ENCODE measurements at regions not wholly inside any gene's neighbourhood (a gene's known extent, or its start where the extent isn't known, plus 50 kb on each side); places are given as distances from the start of the nearest gene placed in this dataset.

GRCh38 chr2:38223256-38223655 lies 147.3 kb upstream of the CYP1B1 start:
- Histone ChIP-seq H3K4me3 (no peak overlapping the region), H3K27ac (no peak overlapping the region), H3K36me3 (ENCODE audit: insufficient read depth in 1 of 2, low read depth in 1 of 2) (no peaks in the 10 kb centered on the region), H3K27me3 (ENCODE audit: insufficient read depth in 3 of 3, low read length in 2 of 3) (peaks cover 0 to 4% (median 0%) of the 10 kb centered on the region in 3 donors), H3K4me1 (no peaks in the 10 kb centered on the region), H3K9me3 (peaks cover 6% of the 10 kb centered on the region)
- intact Hi-C loops (cut with DNase I), result no loop called here
- WGBS, 3 donors, result 76 to 80% (median 79%) methylated on average over 4 of the region's 4 CpGs
- ATAC-seq, result no peak
- no peak for DNase-seq
- TF ChIP-seq, protein P1, sequence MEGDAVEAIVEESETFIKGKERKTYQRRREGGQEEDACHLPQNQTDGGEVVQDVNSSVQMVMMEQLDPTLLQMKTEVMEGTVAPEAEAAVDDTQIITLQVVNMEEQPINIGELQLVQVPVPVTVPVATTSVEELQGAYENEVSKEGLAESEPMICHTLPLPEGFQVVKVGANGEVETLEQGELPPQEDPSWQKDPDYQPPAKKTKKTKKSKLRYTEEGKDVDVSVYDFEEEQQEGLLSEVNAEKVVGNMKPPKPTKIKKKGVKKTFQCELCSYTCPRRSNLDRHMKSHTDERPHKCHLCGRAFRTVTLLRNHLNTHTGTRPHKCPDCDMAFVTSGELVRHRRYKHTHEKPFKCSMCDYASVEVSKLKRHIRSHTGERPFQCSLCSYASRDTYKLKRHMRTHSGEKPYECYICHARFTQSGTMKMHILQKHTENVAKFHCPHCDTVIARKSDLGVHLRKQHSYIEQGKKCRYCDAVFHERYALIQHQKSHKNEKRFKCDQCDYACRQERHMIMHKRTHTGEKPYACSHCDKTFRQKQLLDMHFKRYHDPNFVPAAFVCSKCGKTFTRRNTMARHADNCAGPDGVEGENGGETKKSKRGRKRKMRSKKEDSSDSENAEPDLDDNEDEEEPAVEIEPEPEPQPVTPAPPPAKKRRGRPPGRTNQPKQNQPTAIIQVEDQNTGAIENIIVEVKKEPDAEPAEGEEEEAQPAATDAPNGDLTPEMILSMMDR (IDR thresholded peaks at IDR 0.05), result no peak

DNA sequence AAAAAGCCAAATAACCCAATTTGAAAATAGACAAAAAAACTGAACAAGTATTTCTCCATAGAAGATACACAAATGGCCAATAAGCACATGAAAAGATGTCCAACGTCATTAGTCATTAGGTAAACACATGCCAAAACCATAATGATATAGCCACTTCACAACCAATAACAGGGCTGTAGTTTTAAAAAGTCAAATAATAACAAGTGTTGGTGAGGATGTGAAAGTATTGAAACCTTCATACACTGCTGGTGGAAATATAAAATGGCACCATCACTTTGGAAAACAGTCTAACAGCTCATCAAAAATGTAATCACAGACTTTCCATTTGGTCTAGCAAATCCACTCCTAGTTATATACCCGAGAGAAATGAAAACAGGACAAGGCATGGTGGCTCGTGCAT lies 144.2 kb upstream of the CYP1B1 start:
- Histone ChIP-seq H3K4me1 (no peaks in the 10 kb centered on the region), H3K27me3 (ENCODE audit: insufficient read depth in 3 of 3, low read length in 2 of 3) (no peaks in the 10 kb centered on the region), H3K4me3 (no peak overlapping the region), H3K27ac (no peak overlapping the region), H3K9me3 (peaks cover 6% of the 10 kb centered on the region), H3K36me3 (ENCODE audit: insufficient read depth in 1 of 2, low read depth in 1 of 2) (no peaks in the 10 kb centered on the region)
- TF ChIP-seq, protein P1 (IDR thresholded peaks at IDR 0.05), result no peak
- no peak for DNase-seq
- ATAC-seq, result no peak
- intact Hi-C loops (cut with DNase I), result no loop called here
- WGBS, 3 donors, result 62 to 77% (median 70%) methylated on average over 3 of the region's 3 CpGs

- Histone ChIP-seq H3K4me1 (no peaks in the 10 kb centered on the region), H3K4me3 (no peak overlapping the region), H3K36me3 (ENCODE audit: insufficient read depth in 1 of 2, low read depth in 1 of 2) (no peaks in the 10 kb centered on the region), H3K9me3 (peaks cover 6% of the 10 kb centered on the region), H3K27ac (no peak overlapping the region), H3K27me3 (ENCODE audit: insufficient read depth in 3 of 3, low read length in 2 of 3) (no peaks in the 10 kb centered on the region)
- 75 to 81% (median 76%) methylated on average over 5 of the region's 5 CpGs for WGBS, 3 donors
- TF ChIP-seq, protein P1 (IDR thresholded peaks at IDR 0.05), result no peak
- no peak for DNase-seq
- no peak for ATAC-seq
- intact Hi-C loops (cut with DNase I), result no loop called here
Measured at GRCh38 chr2:38218995-38219394, 143.0 kb upstream of the CYP1B1 start.

DNA sequence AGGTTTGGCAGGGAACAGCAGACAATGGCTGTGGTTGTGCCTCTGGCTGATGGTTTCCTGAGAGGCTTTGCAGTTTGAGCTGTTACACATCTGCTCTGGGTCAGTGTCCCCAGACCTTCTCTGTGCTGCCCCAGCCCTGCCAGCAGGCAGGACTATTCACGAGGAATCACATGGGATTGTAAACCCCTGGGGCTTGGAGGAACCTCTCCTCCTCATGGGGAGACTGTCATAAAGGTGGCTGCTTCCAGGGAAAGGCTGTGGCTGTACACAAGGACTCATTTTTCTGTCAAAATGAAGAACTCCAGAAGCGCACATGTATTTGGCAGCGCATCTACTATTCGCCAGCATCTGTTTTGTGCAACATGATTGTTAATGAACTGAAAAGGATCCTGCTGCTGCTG lies 142.6 kb upstream of the CYP1B1 start:
- Histone ChIP-seq H3K4me3 (no peak overlapping the region), H3K27ac (no peak overlapping the region), H3K27me3 (ENCODE audit: insufficient read depth in 3 of 3, low read length in 2 of 3) (no peaks in the 10 kb centered on the region), H3K9me3 (peaks cover 6% of the 10 kb centered on the region), H3K4me1 (no peaks in the 10 kb centered on the region), H3K36me3 (ENCODE audit: insufficient read depth in 1 of 2, low read depth in 1 of 2) (no peaks in the 10 kb centered on the region)
- TF ChIP-seq, protein P1 (IDR thresholded peaks at IDR 0.05), result no peak
- ATAC-seq (no peak), DNase-seq (no peak)
- intact Hi-C loops (cut with DNase I), result no loop called here
- 43 to 57% (median 51%) methylated on average over 4 of the region's 4 CpGs for WGBS, 3 donors

GRCh38 chr2:38217401-38218188 lies 141.6 kb upstream of the CYP1B1 start:
- intact Hi-C loops (cut with DNase I), result no loop called here
- ATAC-seq (no peak), DNase-seq (no peak)
- no peaks in the 10 kb centered on the region for H3K27me3 ChIP-seq (ENCODE audit: insufficient read depth in 3 of 3, low read length in 2 of 3)
- H3K9me3 ChIP-seq, result peaks cover 6% of the 10 kb centered on the region
- no peaks in the 10 kb centered on the region for H3K4me1 ChIP-seq
- H3K36me3 ChIP-seq (ENCODE audit: insufficient read depth in 1 of 2, low read depth in 1 of 2), result no peaks in the 10 kb centered on the region
- H3K4me3 ChIP-seq, result no peak overlapping the region
- TF ChIP-seq, protein P1 (IDR thresholded peaks at IDR 0.05), result no peak
- no peak overlapping the region for H3K27ac ChIP-seq
- 49 to 70% (median 67%) methylated on average over 6 of the region's 6 CpGs for WGBS, 3 donors
